ENCODE measurements at regions not wholly inside any gene's neighbourhood (a gene's known extent, or its start where the extent isn't known, plus 50 kb on each side); places are given as distances from the start of the nearest gene placed in this dataset.

GRCh38 chr20:52434453-52434852 lies 242.9 kb upstream of the ZFP64 start:
- no peaks in the 10 kb centered on the region for H3K27me3 Mint-ChIP-seq (ENCODE audit: insufficient read depth)
- H3K9me3 Mint-ChIP-seq = peaks cover 36% of the 10 kb centered on the region
- no peak for DNase-seq
- no peaks in the 10 kb centered on the region for H3K36me3 Mint-ChIP-seq (ENCODE audit: low read depth)
- no peak overlapping the region for H3K4me3 Mint-ChIP-seq
- no peak overlapping the region for H3K27ac Mint-ChIP-seq
- H3K4me1 Mint-ChIP-seq (ENCODE audit: low read depth) = no peaks in the 10 kb centered on the region; the same call in 1 of the 2 replicates
- TF ChIP-seq CTCF (IDR thresholded peaks at IDR 0.05) = no peak

GRCh38 chr20:52434041-52434425 lies 242.5 kb upstream of the ZFP64 start:
- no peak for TF ChIP-seq CTCF (IDR thresholded peaks at IDR 0.05)
- DNase-seq = no peak
- H3K9me3 Mint-ChIP-seq = peaks cover 37% of the 10 kb centered on the region
- no peaks in the 10 kb centered on the region; the same call in 1 of the 2 replicates for H3K36me3 Mint-ChIP-seq (ENCODE audit: low read depth)
- no peak overlapping the region for H3K4me3 Mint-ChIP-seq
- no peaks in the 10 kb centered on the region; the same call in 1 of the 2 replicates for H3K27me3 Mint-ChIP-seq (ENCODE audit: insufficient read depth)
- no peaks in the 10 kb centered on the region; the same call in 1 of the 2 replicates for H3K4me1 Mint-ChIP-seq (ENCODE audit: low read depth)
- no peak overlapping the region for H3K27ac Mint-ChIP-seq

- Mint-ChIP-seq H3K36me3 (ENCODE audit: low read depth) (no peaks in the 10 kb centered on the region; the same call in 1 of the 2 replicates), H3K27ac (no peak overlapping the region), H3K27me3 (ENCODE audit: insufficient read depth) (no peaks in the 10 kb centered on the region; the same call in 1 of the 2 replicates), H3K4me1 (ENCODE audit: low read depth) (no peaks in the 10 kb centered on the region; the same call in 1 of the 2 replicates), H3K4me3 (no peak overlapping the region), H3K9me3 (peaks cover 34% of the 10 kb centered on the region)
- DNase-seq = no peak
- TF ChIP-seq CTCF (IDR thresholded peaks at IDR 0.05) = no peak
These were observed 241.9 kb upstream of the ZFP64 start for GRCh38 chr20:52433326-52434040.

GRCh38 chr20:52432740-52433139 lies 241.2 kb upstream of the ZFP64 start:
- no peaks in the 10 kb centered on the region; the same call in 1 of the 2 replicates for H3K4me1 Mint-ChIP-seq (ENCODE audit: low read depth)
- no peak for DNase-seq
- H3K27me3 Mint-ChIP-seq (ENCODE audit: insufficient read depth) = no peaks in the 10 kb centered on the region; the same call in 1 of the 2 replicates
- H3K9me3 Mint-ChIP-seq = peaks cover 30% of the 10 kb centered on the region
- no peak overlapping the region for H3K4me3 Mint-ChIP-seq
- no peak overlapping the region for H3K27ac Mint-ChIP-seq
- no peak for TF ChIP-seq CTCF (IDR thresholded peaks at IDR 0.05)
- H3K36me3 Mint-ChIP-seq (ENCODE audit: low read depth) = no peaks in the 10 kb centered on the region; the same call in 1 of the 2 replicates

- no peak for TF ChIP-seq CTCF (IDR thresholded peaks at IDR 0.05)
- H3K9me3 Mint-ChIP-seq = peaks cover 51% of the 10 kb centered on the region
- peaks cover 7% of the 10 kb centered on the region for H3K27me3 Mint-ChIP-seq (ENCODE audit: insufficient read depth)
- peaks cover 7% of the 10 kb centered on the region; the same call in 1 of the 2 replicates for H3K36me3 Mint-ChIP-seq (ENCODE audit: low read depth)
- DNase-seq = no peak
- no peak overlapping the region for H3K27ac Mint-ChIP-seq
- H3K4me1 Mint-ChIP-seq (ENCODE audit: low read depth) = peaks cover 8% of the 10 kb centered on the region; the same call in 1 of the 2 replicates
- H3K4me3 Mint-ChIP-seq = no peak overlapping the region
These were observed 237.4 kb upstream of the ZFP64 start for GRCh38 chr20:52429029-52429428.
